NCI-H1436 (cell line): ENCODE measurements at regions not wholly inside any gene's neighbourhood (a gene's known extent, or its start where the extent isn't known, plus 50 kb on each side); places are given as distances from the start of the nearest gene placed in this dataset.

Experiments
- DNase-seq: peaks from one replicate; lab custom pipeline; 2025; lab: John Stamatoyannopoulos, UW

- DNase-seq = no peak
Observed at GRCh38 chr13:44255771-44256364, 117.8 kb upstream of the SERP2 start.

- no peak for DNase-seq
Observed at GRCh38 chr13:44257796-44258195, 115.8 kb upstream of the SERP2 start.

GRCh38 chr13:44259045-44260027 is 114.3 kb upstream of the SERP2 start:
- no peak for DNase-seq

- DNase-seq = no peak
Observed at GRCh38 chr13:44260336-44260735, 113.3 kb upstream of the SERP2 start.

- DNase-seq = no peak
Observed at GRCh38 chr13:44263751-44264620, 109.6 kb upstream of the SERP2 start.

- no peak for DNase-seq
Observed at GRCh38 chr13:44266305-44266704, 107.3 kb upstream of the SERP2 start.

GRCh38 chr13:44266772-44267171 is 106.9 kb upstream of the SERP2 start:
- no peak for DNase-seq

- DNase-seq = no peak
Observed at GRCh38 chr13:44267203-44267602, 106.4 kb upstream of the SERP2 start.

- no peak for DNase-seq
Observed at GRCh38 chr13:44267980-44268379, 105.6 kb upstream of the SERP2 start.

GRCh38 chr13:44268980-44269379 is 104.6 kb upstream of the SERP2 start:
- no peak for DNase-seq

- DNase-seq = no peak
Observed at GRCh38 chr13:44270150-44270549, 103.5 kb upstream of the SERP2 start.

- no peak for DNase-seq
Observed at GRCh38 chr13:44271031-44271455, 102.6 kb upstream of the SERP2 start.

- no peak for DNase-seq
Observed at GRCh38 chr13:44271473-44271872, 102.2 kb upstream of the SERP2 start.

- no peak for DNase-seq
Observed at GRCh38 chr13:44271915-44272341, 101.7 kb upstream of the SERP2 start.

- no peak for DNase-seq
Observed at GRCh38 chr13:44272692-44273091, 100.9 kb upstream of the SERP2 start.

GRCh38 chr13:44273216-44273615 is 100.4 kb upstream of the SERP2 start:
- DNase-seq = no peak

- DNase-seq = no peak
Observed at GRCh38 chr13:44273991-44274770, 99.4 kb upstream of the SERP2 start.

GRCh38 chr13:44274771-44275205 is 98.8 kb upstream of the SERP2 start:
- DNase-seq = no peak

- DNase-seq = no peak
Observed at GRCh38 chr13:44275381-44275780, 98.2 kb upstream of the SERP2 start.

GRCh38 chr13:44276061-44276460 is 97.6 kb upstream of the SERP2 start:
- no peak for DNase-seq

- DNase-seq = no peak
Observed at GRCh38 chr13:44277459-44277858, 96.2 kb upstream of the SERP2 start.
